HEK293 (cell line): ENCODE measurements at regions not wholly inside any gene's neighbourhood (a gene's known extent, or its start where the extent isn't known, plus 50 kb on each side); places are given as distances from the start of the nearest gene placed in this dataset.

Experiments
- CTCF ChIA-PET: fragments of 350-600 bp; formaldehyde crosslinking; extraction: SDS; loops from one replicate; lab custom pipeline; 2021; ENCODE audit warnings: antibody characterized with exemption; lab: Yijun Ruan, JAX
- POLR2A ChIA-PET: fragments of 300-600 bp; formaldehyde crosslinking; extraction: SDS; loops from one replicate; lab custom pipeline; 2020; ENCODE audit warnings: antibody characterized with exemption, inconsistent platforms; lab: Yijun Ruan, JAX
- H3K27ac ChIP-seq: fragments of 200-500 bp; sonication (Bioruptor generic); 2 replicates; pipeline ENCODE4 v1.5.1; 2014; ENCODE audit warnings: low read depth, low read length, control low read depth, inconsistent platforms; ENCODE audit errors: extremely low read depth
- H3K36me3 ChIP-seq, 2 experiments: fragments of 200-500 bp in 1 of 2; sonication (Bioruptor generic) in 1 of 2; 1 replicate in 1 of 2; 2 replicates in 1 of 2; pipeline ENCODE4 v1.5.1; 2014 to 2017; ENCODE audit warnings: inconsistent platforms in 2 of 2, low read length in 2 of 2; ENCODE audit not compliant: control insufficient read depth in 2 of 2, insufficient read depth in 1 of 2
- H3K4me1 ChIP-seq: fragments of 200-500 bp; sonication (Bioruptor generic); 2 replicates; pipeline ENCODE4 v1.5.1; 2014; ENCODE audit warnings: mild to moderate bottlenecking, low read length, inconsistent platforms; ENCODE audit not compliant: control insufficient read depth, insufficient read depth
- H3K4me3 ChIP-seq: 2 replicates; pipeline ENCODE4 v1.5.1; 2011; ENCODE audit warnings: low read depth, mild to moderate bottlenecking, control low read depth, low read length, moderate library complexity
- H3K9me3 ChIP-seq: fragments of 200-500 bp; sonication (Bioruptor generic); 2 replicates; pipeline ENCODE4 v1.5.1; 2014; ENCODE audit warnings: low read depth, low read length, inconsistent platforms; ENCODE audit not compliant: control insufficient read depth, insufficient read depth
- BCL6B ChIP-seq: fragments of 450-650 bp; formaldehyde crosslinking; IDR thresholded peaks from 2 replicates; pipeline ENCODE4 v1.5.1; 2017; ENCODE audit warnings: missing biosample characterization, missing genetic modification characterization
- EGR2 ChIP-seq: fragments of 450-650 bp; formaldehyde crosslinking; IDR thresholded peaks from 2 replicates; pipeline ENCODE4 v1.5.1; 2016; ENCODE audit warnings: low read depth, missing biosample characterization, missing genetic modification characterization
- HOXC10 ChIP-seq: sonication (generic); formaldehyde crosslinking; IDR thresholded peaks from 2 replicates; pipeline ENCODE4 v1.8.1; 2023; ENCODE audit warnings: mild to moderate bottlenecking, missing genetic modification reagents
- PRDM1 ChIP-seq: fragments of 450-650 bp; formaldehyde crosslinking; IDR thresholded peaks from 2 replicates; pipeline ENCODE4; 2016; ENCODE audit warnings: missing biosample characterization, missing genetic modification characterization
- SCRT1 ChIP-seq: fragments of 450-650 bp; formaldehyde crosslinking; IDR thresholded peaks from 2 replicates; pipeline ENCODE4 v1.5.1; 2016; ENCODE audit warnings: missing biosample characterization, missing genetic modification characterization, borderline replicate concordance
- TRIM28 ChIP-seq: IDR thresholded peaks from 2 replicates; pipeline ENCODE4 v1.6.1; 2011; ENCODE audit warnings: low read length, control low read depth, borderline replicate concordance
- WT1 ChIP-seq: fragments of 450-650 bp; formaldehyde crosslinking; IDR thresholded peaks from 2 replicates; pipeline ENCODE4 v1.5.1; 2016; ENCODE audit warnings: missing biosample characterization, missing genetic modification characterization
- ZNF114 ChIP-seq: fragments of 450-650 bp; formaldehyde crosslinking; IDR thresholded peaks from 2 replicates; pipeline ENCODE4 v1.5.0; 2017; ENCODE audit warnings: missing biosample characterization, missing genetic modification characterization
- ZNF24 ChIP-seq: fragments of 450-650 bp; formaldehyde crosslinking; IDR thresholded peaks from 2 replicates; pipeline ENCODE4 v1.5.1; 2016; ENCODE audit warnings: missing biosample characterization, missing genetic modification characterization
- ZNF341 ChIP-seq: fragments of 450-650 bp; formaldehyde crosslinking; IDR thresholded peaks from 2 replicates; pipeline ENCODE4; 2016; ENCODE audit warnings: low read depth, missing biosample characterization, missing genetic modification characterization
- ZNF501 ChIP-seq: fragments of 450-650 bp; formaldehyde crosslinking; IDR thresholded peaks from 2 replicates; pipeline ENCODE4 v1.5.1; 2016; ENCODE audit warnings: missing biosample characterization, missing genetic modification characterization
- ZNF548 ChIP-seq: fragments of 450-650 bp; formaldehyde crosslinking; IDR thresholded peaks from 2 replicates; pipeline ENCODE4 v1.5.1; 2016; ENCODE audit warnings: missing biosample characterization, missing genetic modification characterization
- ZNF596 ChIP-seq: fragments of 450-650 bp; IDR thresholded peaks from 2 replicates; pipeline ENCODE4 v1.5.0; 2018; ENCODE audit warnings: missing biosample characterization, mild to moderate bottlenecking, missing genetic modification characterization, moderate library complexity
- TF ChIP-seq, protein P1 (sequence below): fragments of 450-650 bp; formaldehyde crosslinking; IDR thresholded peaks from 2 replicates; pipeline ENCODE4 v1.5.1; 2017; ENCODE audit warnings: missing biosample characterization, missing genetic modification characterization
- TF ChIP-seq, protein P2 (sequence below): fragments of 450-650 bp; formaldehyde crosslinking; IDR thresholded peaks from 2 replicates; pipeline ENCODE4; 2016; ENCODE audit warnings: missing biosample characterization, missing genetic modification characterization
- TF ChIP-seq, protein P3 (sequence below): fragments of 450-650 bp; formaldehyde crosslinking; IDR thresholded peaks from 2 replicates; pipeline ENCODE4 v1.5.1; 2016; ENCODE audit warnings: missing biosample characterization, missing genetic modification characterization, borderline replicate concordance
- TF ChIP-seq, protein P4 (sequence below): fragments of 450-650 bp; formaldehyde crosslinking; optimal IDR thresholded peaks from 2 replicates; pipeline ENCODE3; 2016; ENCODE audit warnings: missing biosample characterization, mild to moderate bottlenecking, missing genetic modification characterization

GRCh38 chr2:37843556-37843955 is 81.5 kb upstream of the RMDN2 start:
- H3K36me3 ChIP-seq, result no peaks in the 10 kb centered on the region
- H3K9me3 ChIP-seq, result no peaks in the 10 kb centered on the region
- no peak for TF ChIP-seq SCRT1 (tag by site-specific recombination)
- TF ChIP-seq ZNF24 (tag by site-specific recombination), result no peak
- no peak for TF ChIP-seq EGR2
- TF ChIP-seq, protein P1, sequence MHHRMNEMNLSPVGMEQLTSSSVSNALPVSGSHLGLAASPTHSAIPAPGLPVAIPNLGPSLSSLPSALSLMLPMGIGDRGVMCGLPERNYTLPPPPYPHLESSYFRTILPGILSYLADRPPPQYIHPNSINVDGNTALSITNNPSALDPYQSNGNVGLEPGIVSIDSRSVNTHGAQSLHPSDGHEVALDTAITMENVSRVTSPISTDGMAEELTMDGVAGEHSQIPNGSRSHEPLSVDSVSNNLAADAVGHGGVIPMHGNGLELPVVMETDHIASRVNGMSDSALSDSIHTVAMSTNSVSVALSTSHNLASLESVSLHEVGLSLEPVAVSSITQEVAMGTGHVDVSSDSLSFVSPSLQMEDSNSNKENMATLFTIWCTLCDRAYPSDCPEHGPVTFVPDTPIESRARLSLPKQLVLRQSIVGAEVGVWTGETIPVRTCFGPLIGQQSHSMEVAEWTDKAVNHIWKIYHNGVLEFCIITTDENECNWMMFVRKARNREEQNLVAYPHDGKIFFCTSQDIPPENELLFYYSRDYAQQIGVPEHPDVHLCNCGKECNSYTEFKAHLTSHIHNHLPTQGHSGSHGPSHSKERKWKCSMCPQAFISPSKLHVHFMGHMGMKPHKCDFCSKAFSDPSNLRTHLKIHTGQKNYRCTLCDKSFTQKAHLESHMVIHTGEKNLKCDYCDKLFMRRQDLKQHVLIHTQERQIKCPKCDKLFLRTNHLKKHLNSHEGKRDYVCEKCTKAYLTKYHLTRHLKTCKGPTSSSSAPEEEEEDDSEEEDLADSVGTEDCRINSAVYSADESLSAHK (tag by site-specific recombination), result no peak
- TF ChIP-seq TRIM28, result no peak
- TF ChIP-seq, protein P2, sequence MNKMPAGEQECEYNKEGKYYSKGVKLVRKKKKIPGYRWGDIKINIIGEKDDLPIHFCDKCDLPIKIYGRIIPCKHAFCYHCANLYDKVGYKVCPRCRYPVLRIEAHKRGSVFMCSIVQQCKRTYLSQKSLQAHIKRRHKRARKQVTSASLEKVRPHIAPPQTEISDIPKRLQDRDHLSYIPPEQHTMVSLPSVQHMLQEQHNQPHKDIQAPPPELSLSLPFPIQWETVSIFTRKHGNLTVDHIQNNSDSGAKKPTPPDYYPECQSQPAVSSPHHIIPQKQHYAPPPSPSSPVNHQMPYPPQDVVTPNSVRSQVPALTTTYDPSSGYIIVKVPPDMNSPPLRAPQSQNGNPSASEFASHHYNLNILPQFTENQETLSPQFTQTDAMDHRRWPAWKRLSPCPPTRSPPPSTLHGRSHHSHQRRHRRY (tag by site-specific recombination), result no peak
- TF ChIP-seq, protein P3, sequence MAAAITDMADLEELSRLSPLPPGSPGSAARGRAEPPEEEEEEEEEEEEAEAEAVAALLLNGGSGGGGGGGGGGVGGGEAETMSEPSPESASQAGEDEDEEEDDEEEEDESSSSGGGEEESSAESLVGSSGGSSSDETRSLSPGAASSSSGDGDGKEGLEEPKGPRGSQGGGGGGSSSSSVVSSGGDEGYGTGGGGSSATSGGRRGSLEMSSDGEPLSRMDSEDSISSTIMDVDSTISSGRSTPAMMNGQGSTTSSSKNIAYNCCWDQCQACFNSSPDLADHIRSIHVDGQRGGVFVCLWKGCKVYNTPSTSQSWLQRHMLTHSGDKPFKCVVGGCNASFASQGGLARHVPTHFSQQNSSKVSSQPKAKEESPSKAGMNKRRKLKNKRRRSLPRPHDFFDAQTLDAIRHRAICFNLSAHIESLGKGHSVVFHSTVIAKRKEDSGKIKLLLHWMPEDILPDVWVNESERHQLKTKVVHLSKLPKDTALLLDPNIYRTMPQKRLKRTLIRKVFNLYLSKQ (tag by site-specific recombination), result no peak
- TF ChIP-seq ZNF548 (tag by site-specific recombination), result no peak
- no peak for TF ChIP-seq WT1 (tag by site-specific recombination)
- TF ChIP-seq ZNF501 (tag by site-specific recombination), result no peak
- TF ChIP-seq, protein P4, sequence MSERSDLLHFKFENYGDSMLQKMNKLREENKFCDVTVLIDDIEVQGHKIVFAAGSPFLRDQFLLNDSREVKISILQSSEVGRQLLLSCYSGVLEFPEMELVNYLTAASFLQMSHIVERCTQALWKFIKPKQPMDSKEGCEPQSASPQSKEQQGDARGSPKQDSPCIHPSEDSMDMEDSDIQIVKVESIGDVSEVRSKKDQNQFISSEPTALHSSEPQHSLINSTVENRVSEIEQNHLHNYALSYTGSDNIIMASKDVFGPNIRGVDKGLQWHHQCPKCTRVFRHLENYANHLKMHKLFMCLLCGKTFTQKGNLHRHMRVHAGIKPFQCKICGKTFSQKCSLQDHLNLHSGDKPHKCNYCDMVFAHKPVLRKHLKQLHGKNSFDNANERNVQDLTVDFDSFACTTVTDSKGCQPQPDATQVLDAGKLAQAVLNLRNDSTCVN (tag by site-specific recombination), result no peak
- no peak for TF ChIP-seq ZNF341 (tag by site-specific recombination)
- TF ChIP-seq BCL6B (tag by site-specific recombination), result no peak
- TF ChIP-seq ZNF114, result no peak
- TF ChIP-seq, all 188 proteins: peak for 0
- ChIA-PET POLR2A (no interaction called here), CTCF (interaction anchor here (0.5 to 0.9 kb wide), 2 partner anchors 34 to 430 kb away, joined by 5 to 6 read pairs; no protein-coding TSS in a partner anchor)
- Histone ChIP-seq H3K27ac (no peak overlapping the region), H3K4me1 (no peaks in the 10 kb centered on the region), H3K4me3 (no peak overlapping the region)

DNA sequence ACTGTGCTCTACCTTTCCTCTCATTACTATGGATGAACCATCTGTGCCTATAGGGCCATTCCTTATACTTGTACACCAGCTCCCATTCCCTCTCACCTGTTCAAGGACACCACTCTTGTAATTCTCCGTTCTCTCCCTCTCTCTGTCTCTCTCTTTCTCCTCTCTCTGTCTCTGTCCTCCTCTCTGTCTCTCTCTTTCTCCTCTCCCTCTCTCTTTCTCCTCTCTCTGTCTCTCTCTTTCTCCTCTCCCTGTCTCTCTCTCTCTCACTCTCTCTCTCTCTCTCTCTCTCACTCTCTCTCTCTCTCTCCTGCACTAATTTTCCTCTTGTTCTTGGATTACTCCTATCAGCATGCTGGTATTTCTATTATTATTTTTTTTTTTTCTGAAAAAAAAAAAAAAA is 78.9 kb upstream of the RMDN2 start:
- Histone ChIP-seq H3K27ac (no peak overlapping the region), H3K4me3 (no peak overlapping the region), H3K4me1 (no peaks in the 10 kb centered on the region), H3K36me3 (no peaks in the 10 kb centered on the region)
- CTCF ChIA-PET, result no interaction called here
- TF ChIP-seq PRDM1 (tag by site-specific recombination) (0 out of 2 replicates have a peak, but pooled peaks have one; percentile 23), ZNF596 (tag by site-specific recombination) (peak; percentile 98), HOXC10 (CRISPR knock-in tag) (no peak)
- TF ChIP-seq, all 188 proteins: peak for 2
- POLR2A ChIA-PET, result no interaction called here
- no peaks in the 10 kb centered on the region for H3K9me3 ChIP-seq
